GM21529 (cell line): ENCODE measurements at regions not wholly inside any gene's neighbourhood (a gene's known extent, or its start where the extent isn't known, plus 50 kb on each side); places are given as distances from the start of the nearest gene placed in this dataset.
A peak's percentile ranks its signal among the peaks of the same experiment; 100 is the strongest.
"Not testable (repeated sequence)": the region's sequence is repeated elsewhere in the genome, so short reads cannot be mapped to it uniquely, and the experiment has no call there.

Experiments
- ATAC-seq: cut with Tn5 transposase; IDR thresholded peaks from one replicate; pipeline ENCODE4 v1.9.1; 2021; ENCODE audit not compliant: unreplicated experiment

- no peak for ATAC-seq
Observed at GRCh38 chr3:102682741-102683140, 247.9 kb downstream of the ZPLD1 start.

GRCh38 chr3:102686792-102687191 lies 252.0 kb downstream of the ZPLD1 start:
- ATAC-seq: no peak

GRCh38 chr3:102687851-102688555 lies 253.2 kb downstream of the ZPLD1 start:
- no peak for ATAC-seq

GRCh38 chr3:102688556-102688930 lies 253.7 kb downstream of the ZPLD1 start:
- ATAC-seq: no peak

- ATAC-seq: no peak
Observed at GRCh38 chr3:102691507-102691906, 256.7 kb downstream of the ZPLD1 start.

- ATAC-seq: no peak
Observed at GRCh38 chr3:102699104-102699818, 264.4 kb downstream of the ZPLD1 start.

GRCh38 chr3:102699819-102700140 lies 265.0 kb downstream of the ZPLD1 start:
- ATAC-seq: no peak

GRCh38 chr3:102712896-102713295 lies 278.1 kb downstream of the ZPLD1 start:
- ATAC-seq: no peak

GRCh38 chr3:102714567-102714966 lies 279.8 kb downstream of the ZPLD1 start:
- ATAC-seq: peak; percentile 16

GRCh38 chr3:102715030-102715697 lies 280.3 kb downstream of the ZPLD1 start:
- peak; percentile 93 for ATAC-seq

- no peak for ATAC-seq
Observed at GRCh38 chr3:102718651-102719050, 283.8 kb downstream of the ZPLD1 start.

- no peak for ATAC-seq
Observed at GRCh38 chr3:102722317-102722716, 287.5 kb downstream of the ZPLD1 start.

GRCh38 chr3:102727340-102727739 lies 292.5 kb downstream of the ZPLD1 start:
- ATAC-seq: no peak

- ATAC-seq: not testable (repeated sequence)
Observed at GRCh38 chr3:102732581-102732980, 297.8 kb downstream of the ZPLD1 start.

GRCh38 chr3:102733791-102734563 lies 299.2 kb downstream of the ZPLD1 start:
- ATAC-seq: no peak

GRCh38 chr3:102735311-102735710 lies 300.5 kb downstream of the ZPLD1 start:
- no peak for ATAC-seq

- ATAC-seq: no peak
Observed at GRCh38 chr3:102736288-102736974, 301.6 kb downstream of the ZPLD1 start.

- ATAC-seq: no peak
Observed at GRCh38 chr3:102736975-102737304, 302.1 kb downstream of the ZPLD1 start.

GRCh38 chr3:102737353-102737752 lies 302.5 kb downstream of the ZPLD1 start:
- no peak for ATAC-seq

GRCh38 chr3:102741105-102741504 lies 306.3 kb downstream of the ZPLD1 start:
- no peak for ATAC-seq

GRCh38 chr3:102741694-102742093 lies 306.9 kb downstream of the ZPLD1 start:
- ATAC-seq: no peak
